BE2C (cell line): ENCODE measurements at regions not wholly inside any gene's neighbourhood (a gene's known extent, or its start where the extent isn't known, plus 50 kb on each side); places are given as distances from the start of the nearest gene placed in this dataset.

Source experiments
- DNase-seq: peaks from one replicate; pipeline ENCODE4 v3.0.0-alpha.2; 2020
- H3K27me3 ChIP-seq: fragments of 250-450 bp; sonication (Bioruptor Pico); 2 replicates; pipeline ENCODE4 v1.5.1; 2020; ENCODE audit warnings: mild to moderate bottlenecking
- H3K36me3 ChIP-seq: fragments of 250-450 bp; sonication (Bioruptor Pico); 2 replicates; pipeline ENCODE4 v1.5.1; 2020; ENCODE audit warnings: mild to moderate bottlenecking
- H3K4me1 ChIP-seq: fragments of 250-450 bp; sonication (Bioruptor Pico); 2 replicates; pipeline ENCODE4 v1.5.1; 2020
- H3K4me3 ChIP-seq: 2 replicates; pipeline ENCODE4 v1.5.1; 2011; ENCODE audit warnings: low read depth, low read length
- H3K9me3 ChIP-seq: fragments of 250-450 bp; sonication (Bioruptor Pico); 2 replicates; pipeline ENCODE4 v1.5.1; 2020
- TF ChIP-seq, protein P1 (sequence below): IDR thresholded peaks from 2 replicates; pipeline ENCODE4 v1.5.1; 2012; ENCODE audit warnings: mild to moderate bottlenecking, low read depth, low read length

DNA sequence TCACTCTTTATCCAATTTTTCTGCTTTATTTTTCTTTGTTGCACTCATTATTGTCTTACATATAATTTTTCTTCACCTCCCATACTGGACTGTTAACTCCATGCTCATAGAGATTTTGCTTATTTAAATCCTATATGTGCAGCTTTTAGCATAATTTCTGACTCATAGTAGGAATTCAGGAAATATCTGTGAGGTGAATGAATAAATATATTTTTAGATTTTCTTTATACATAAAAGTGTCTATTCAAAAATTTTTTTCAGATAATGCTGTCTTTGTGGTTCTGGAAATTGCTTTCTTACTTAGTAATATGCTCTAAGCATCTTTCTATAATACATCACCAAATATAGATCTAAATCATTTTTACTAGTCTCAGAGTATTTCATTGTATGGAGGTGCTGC is 191.8 kb upstream of the SUCLG2 start:
- Histone ChIP-seq H3K4me3 (no peak overlapping the region), H3K27me3 (no peaks in the 10 kb centered on the region), H3K36me3 (no peaks in the 10 kb centered on the region), H3K4me1 (no peaks in the 10 kb centered on the region), H3K9me3 (no peaks in the 10 kb centered on the region)
- no peak for DNase-seq
- TF ChIP-seq, protein P1, sequence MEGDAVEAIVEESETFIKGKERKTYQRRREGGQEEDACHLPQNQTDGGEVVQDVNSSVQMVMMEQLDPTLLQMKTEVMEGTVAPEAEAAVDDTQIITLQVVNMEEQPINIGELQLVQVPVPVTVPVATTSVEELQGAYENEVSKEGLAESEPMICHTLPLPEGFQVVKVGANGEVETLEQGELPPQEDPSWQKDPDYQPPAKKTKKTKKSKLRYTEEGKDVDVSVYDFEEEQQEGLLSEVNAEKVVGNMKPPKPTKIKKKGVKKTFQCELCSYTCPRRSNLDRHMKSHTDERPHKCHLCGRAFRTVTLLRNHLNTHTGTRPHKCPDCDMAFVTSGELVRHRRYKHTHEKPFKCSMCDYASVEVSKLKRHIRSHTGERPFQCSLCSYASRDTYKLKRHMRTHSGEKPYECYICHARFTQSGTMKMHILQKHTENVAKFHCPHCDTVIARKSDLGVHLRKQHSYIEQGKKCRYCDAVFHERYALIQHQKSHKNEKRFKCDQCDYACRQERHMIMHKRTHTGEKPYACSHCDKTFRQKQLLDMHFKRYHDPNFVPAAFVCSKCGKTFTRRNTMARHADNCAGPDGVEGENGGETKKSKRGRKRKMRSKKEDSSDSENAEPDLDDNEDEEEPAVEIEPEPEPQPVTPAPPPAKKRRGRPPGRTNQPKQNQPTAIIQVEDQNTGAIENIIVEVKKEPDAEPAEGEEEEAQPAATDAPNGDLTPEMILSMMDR: no peak

DNA sequence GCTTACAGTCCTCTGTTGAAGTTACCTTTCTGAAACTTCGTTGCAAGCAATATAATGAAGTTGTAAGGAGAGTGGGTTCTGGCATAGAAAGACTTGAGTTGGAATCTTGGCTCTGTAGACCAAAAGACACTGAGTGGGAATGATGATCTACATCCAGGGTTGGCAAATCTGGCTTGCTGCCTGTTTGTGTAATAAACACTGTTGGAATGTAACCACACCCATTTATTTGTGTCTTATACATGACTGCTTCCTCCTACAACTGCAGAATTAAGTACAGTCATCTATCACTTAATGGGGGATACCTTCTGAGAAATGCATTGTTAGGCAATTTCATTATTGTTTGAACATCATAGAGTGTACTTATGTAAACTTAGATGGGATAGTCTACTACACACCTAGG is 178.4 kb upstream of the SUCLG2 start:
- H3K27me3 ChIP-seq: no peaks in the 10 kb centered on the region
- H3K4me3 ChIP-seq: no peak overlapping the region
- no peaks in the 10 kb centered on the region for H3K36me3 ChIP-seq
- DNase-seq: no peak
- no peaks in the 10 kb centered on the region for H3K9me3 ChIP-seq
- TF ChIP-seq, protein P1: no peak
- H3K4me1 ChIP-seq: no peaks in the 10 kb centered on the region

GRCh38 chr3:67831262-67831661 is 176.8 kb upstream of the SUCLG2 start:
- Histone ChIP-seq H3K4me1 (no peaks in the 10 kb centered on the region), H3K27me3 (no peaks in the 10 kb centered on the region), H3K36me3 (no peaks in the 10 kb centered on the region), H3K9me3 (no peaks in the 10 kb centered on the region), H3K4me3 (no peak overlapping the region)
- no peak for DNase-seq
- TF ChIP-seq, protein P1: no peak

GRCh38 chr3:67828486-67829010 is 174.1 kb upstream of the SUCLG2 start:
- no peak for DNase-seq
- no peaks in the 10 kb centered on the region for H3K36me3 ChIP-seq
- TF ChIP-seq, protein P1: no peak
- no peaks in the 10 kb centered on the region for H3K4me1 ChIP-seq
- H3K27me3 ChIP-seq: no peaks in the 10 kb centered on the region
- no peaks in the 10 kb centered on the region for H3K9me3 ChIP-seq
- H3K4me3 ChIP-seq: no peak overlapping the region

DNA sequence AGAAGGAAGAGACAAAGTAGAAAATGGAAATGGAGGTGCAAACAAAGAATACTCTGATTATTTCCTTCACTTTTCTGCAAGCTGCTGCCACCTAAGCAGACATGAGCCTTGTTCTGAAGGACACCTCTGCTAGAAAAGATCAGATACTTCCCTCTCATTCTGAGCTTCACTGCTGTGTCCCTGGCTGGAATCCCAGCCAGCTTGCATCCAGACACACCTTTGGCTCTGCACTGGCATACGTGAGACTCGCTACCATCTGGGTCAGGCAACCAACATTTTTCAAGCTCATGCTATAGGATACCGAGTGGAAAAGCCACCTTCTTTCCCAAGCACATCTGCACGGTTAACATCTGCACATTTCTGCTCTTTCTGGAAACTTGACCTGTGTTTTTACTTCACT is 166.7 kb upstream of the SUCLG2 start:
- no peaks in the 10 kb centered on the region for H3K36me3 ChIP-seq
- TF ChIP-seq, protein P1: no peak
- no peak for DNase-seq
- no peaks in the 10 kb centered on the region for H3K27me3 ChIP-seq
- no peak overlapping the region for H3K4me3 ChIP-seq
- no peaks in the 10 kb centered on the region for H3K4me1 ChIP-seq
- no peaks in the 10 kb centered on the region for H3K9me3 ChIP-seq

GRCh38 chr3:67819447-67819846 is 165.0 kb upstream of the SUCLG2 start:
- Histone ChIP-seq H3K9me3 (no peaks in the 10 kb centered on the region), H3K36me3 (no peaks in the 10 kb centered on the region), H3K4me1 (no peaks in the 10 kb centered on the region), H3K27me3 (no peaks in the 10 kb centered on the region), H3K4me3 (no peak overlapping the region)
- DNase-seq: no peak
- TF ChIP-seq, protein P1: peak; percentile 19; the same call in 1 of the 2 replicates
